ENCODE measurements at regions not wholly inside any gene's neighbourhood (a gene's known extent, or its start where the extent isn't known, plus 50 kb on each side); places are given as distances from the start of the nearest gene placed in this dataset.

GRCh38 chr21:35422011-35422410, 372.9 kb upstream of the RUNX1 start:
- TF ChIP-seq ARNTL (CRISPR knock-in tag; IDR thresholded peaks at IDR 0.05; ENCODE audit: borderline replicate concordance, low read depth) (no peak), ZFP3 (CRISPR knock-in tag; IDR thresholded peaks at IDR 0.05) (no peak), ZNF70 (CRISPR knock-in tag; IDR thresholded peaks at IDR 0.05) (no peak), ZC3H10 (CRISPR knock-in tag; IDR thresholded peaks at IDR 0.05) (no peak), TSHZ2 (CRISPR knock-in tag; IDR thresholded peaks at IDR 0.05) (no peak)
- no peak for ATAC-seq

- no peak for ATAC-seq
These were observed 372.1 kb upstream of the RUNX1 start for GRCh38 chr21:35421221-35421620.

GRCh38 chr21:35420656-35421055, 371.6 kb upstream of the RUNX1 start:
- ATAC-seq, result no peak
- no peak for TF ChIP-seq TSHZ2 (CRISPR knock-in tag; IDR thresholded peaks at IDR 0.05)
- TF ChIP-seq SNAI2 (CRISPR knock-in tag; IDR thresholded peaks at IDR 0.05), result no peak
- no peak for TF ChIP-seq TCF4 (CRISPR knock-in tag; IDR thresholded peaks at IDR 0.05; ENCODE audit: borderline replicate concordance)
- TF ChIP-seq PPARA (CRISPR knock-in tag; IDR thresholded peaks at IDR 0.05; ENCODE audit: borderline replicate concordance), result no peak
- no peak for TF ChIP-seq ZFP30 (CRISPR knock-in tag; IDR thresholded peaks at IDR 0.05)
- no peak for TF ChIP-seq BACH2 (CRISPR knock-in tag; IDR thresholded peaks at IDR 0.05; ENCODE audit: borderline replicate concordance)
- TF ChIP-seq ESRRG (CRISPR knock-in tag; IDR thresholded peaks at IDR 0.05), result no peak
- TF ChIP-seq ZNF70 (CRISPR knock-in tag; IDR thresholded peaks at IDR 0.05), result no peak
- no peak for TF ChIP-seq ZC3H10 (CRISPR knock-in tag; IDR thresholded peaks at IDR 0.05)
- no peak for TF ChIP-seq CREB5 (CRISPR knock-in tag; IDR thresholded peaks at IDR 0.05; ENCODE audit: low read depth)
- no peak for TF ChIP-seq RARB (CRISPR knock-in tag; IDR thresholded peaks at IDR 0.05)

More at GRCh38 chr21:35421221-35421620, 372.1 kb upstream of the RUNX1 start:
- TF ChIP-seq ZC3H10 (CRISPR knock-in tag; IDR thresholded peaks at IDR 0.05) (no peak), ZNF70 (CRISPR knock-in tag; IDR thresholded peaks at IDR 0.05) (no peak), TOX (CRISPR knock-in tag; IDR thresholded peaks at IDR 0.05; ENCODE audit: borderline replicate concordance) (no peak), POU6F1 (CRISPR knock-in tag; IDR thresholded peaks at IDR 0.05; ENCODE audit: borderline replicate concordance, low read depth) (no peak), PATZ1 (CRISPR knock-in tag; IDR thresholded peaks at IDR 0.05; ENCODE audit: borderline replicate concordance) (no peak), TCF4 (CRISPR knock-in tag; IDR thresholded peaks at IDR 0.05; ENCODE audit: borderline replicate concordance) (no peak), SNAI2 (CRISPR knock-in tag; IDR thresholded peaks at IDR 0.05) (no peak), CREB5 (CRISPR knock-in tag; IDR thresholded peaks at IDR 0.05; ENCODE audit: low read depth) (no peak), ARNTL (CRISPR knock-in tag; IDR thresholded peaks at IDR 0.05; ENCODE audit: borderline replicate concordance, low read depth) (no peak), BACH2 (CRISPR knock-in tag; IDR thresholded peaks at IDR 0.05; ENCODE audit: borderline replicate concordance) (no peak), CSDC2 (CRISPR knock-in tag; IDR thresholded peaks at IDR 0.05) (no peak), ZFP30 (CRISPR knock-in tag; IDR thresholded peaks at IDR 0.05) (no peak), ZNF8 (CRISPR knock-in tag; IDR thresholded peaks at IDR 0.05) (no peak), PPARA (CRISPR knock-in tag; IDR thresholded peaks at IDR 0.05; ENCODE audit: borderline replicate concordance) (no peak), RARB (CRISPR knock-in tag; IDR thresholded peaks at IDR 0.05) (no peak), GLIS3 (CRISPR knock-in tag; IDR thresholded peaks at IDR 0.05) (no peak), ISL1 (CRISPR knock-in tag; IDR thresholded peaks at IDR 0.05) (no peak)

Measured in SK-N-SH treated with all-trans-retinoic acid at 6 μM for 48 hours (cell line).